Cardiac muscle cell (in vitro differentiated cells and primary cell): ENCODE measurements at regions not wholly inside any gene's neighbourhood (a gene's known extent, or its start where the extent isn't known, plus 50 kb on each side); places are given as distances from the start of the nearest gene placed in this dataset.

Experiments
- DNase-seq, 2 donors: peaks; one replicate each; pipeline versions ENCODE4 v3.0.0 to v3.0.0-alpha.2; 2010 to 2017; ENCODE audit warnings: low read depth in 1 of 2, low spot score in 1 of 2
- H3K27ac ChIP-seq: fragments of 200-600 bp; sonication (generic); 2 replicates; pipeline ENCODE4 v1.5.1; 2016
- H3K27me3 ChIP-seq: fragments of 200-600 bp; sonication (generic); 2 replicates; pipeline ENCODE4 v1.6.0; 2016; ENCODE audit warnings: control low read depth
- H3K36me3 ChIP-seq: fragments of 200-600 bp; sonication (generic); 2 replicates; pipeline ENCODE4 v1.5.1; 2016; ENCODE audit warnings: control low read depth
- H3K4me1 ChIP-seq: fragments of 200-600 bp; sonication (generic); 2 replicates; pipeline ENCODE4 v1.8.1; 2017; ENCODE audit warnings: low read depth, mild to moderate bottlenecking, mixed run types
- H3K4me3 ChIP-seq: fragments of 200-600 bp; sonication (generic); 2 replicates; pipeline ENCODE4 v1.5.1; 2016; ENCODE audit warnings: mild to moderate bottlenecking
- H3K9me3 ChIP-seq: fragments of 200-600 bp; sonication (generic); 2 replicates; pipeline ENCODE4 v1.5.1; 2017; ENCODE audit warnings: low read depth, mild to moderate bottlenecking, control low read depth
- TF ChIP-seq, protein P1 (sequence below): IDR thresholded peaks from 2 replicates; pipeline ENCODE4 v1.5.1; 2012; ENCODE audit warnings: low read depth, mild to moderate bottlenecking, low read length

DNA sequence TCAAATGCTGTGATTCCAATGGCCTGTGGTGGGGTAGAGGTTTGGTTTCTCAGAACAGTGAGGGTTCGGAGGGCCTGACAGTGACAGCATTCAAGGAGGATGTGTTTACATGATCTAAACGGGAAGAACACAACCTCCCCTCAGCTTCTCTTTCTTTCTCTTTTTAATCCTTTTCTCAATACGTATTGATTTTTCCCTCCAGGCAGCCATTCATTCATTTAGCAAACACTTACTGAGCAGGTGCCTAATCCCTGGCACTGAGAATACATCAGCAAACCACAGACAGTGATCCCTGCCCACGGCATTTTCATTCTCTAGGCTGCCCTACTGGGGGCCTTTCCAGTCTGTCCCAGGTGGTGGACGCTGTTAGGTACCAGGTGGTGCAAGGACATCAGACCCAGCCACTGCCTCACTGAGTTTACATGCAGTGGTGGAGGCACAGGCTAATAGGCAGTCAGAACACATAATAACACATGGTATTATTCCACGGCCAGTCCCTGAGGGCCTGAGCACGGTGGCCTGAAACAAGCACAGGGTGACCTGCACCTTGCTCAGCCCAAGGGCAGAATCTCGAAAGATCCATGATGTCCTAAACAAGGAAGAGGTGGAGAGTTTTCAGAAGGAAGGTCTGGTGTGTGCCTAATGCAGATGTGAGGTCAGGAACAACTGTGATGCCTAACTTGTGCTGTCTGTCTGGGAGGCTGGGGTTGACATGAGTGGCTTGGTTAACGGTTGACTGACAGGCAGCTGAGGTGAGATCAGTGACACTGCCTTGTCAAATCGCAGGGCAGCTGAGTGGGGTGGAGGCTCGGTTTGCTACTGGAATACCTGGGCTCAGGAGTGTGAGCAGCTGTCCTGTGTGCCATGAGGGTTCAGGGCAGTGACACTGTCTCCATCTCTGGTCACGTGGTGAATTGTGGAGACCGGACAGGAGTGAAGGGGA is 785.5 kb upstream of the HS6ST1 start:
- Histone ChIP-seq H3K27me3 (no peaks in the 10 kb centered on the region), H3K9me3 (no peaks in the 10 kb centered on the region), H3K4me3 (no peak overlapping the region), H3K27ac (no peak overlapping the region), H3K4me1 (no peaks in the 10 kb centered on the region), H3K36me3 (no peaks in the 10 kb centered on the region)
- TF ChIP-seq, protein P1, sequence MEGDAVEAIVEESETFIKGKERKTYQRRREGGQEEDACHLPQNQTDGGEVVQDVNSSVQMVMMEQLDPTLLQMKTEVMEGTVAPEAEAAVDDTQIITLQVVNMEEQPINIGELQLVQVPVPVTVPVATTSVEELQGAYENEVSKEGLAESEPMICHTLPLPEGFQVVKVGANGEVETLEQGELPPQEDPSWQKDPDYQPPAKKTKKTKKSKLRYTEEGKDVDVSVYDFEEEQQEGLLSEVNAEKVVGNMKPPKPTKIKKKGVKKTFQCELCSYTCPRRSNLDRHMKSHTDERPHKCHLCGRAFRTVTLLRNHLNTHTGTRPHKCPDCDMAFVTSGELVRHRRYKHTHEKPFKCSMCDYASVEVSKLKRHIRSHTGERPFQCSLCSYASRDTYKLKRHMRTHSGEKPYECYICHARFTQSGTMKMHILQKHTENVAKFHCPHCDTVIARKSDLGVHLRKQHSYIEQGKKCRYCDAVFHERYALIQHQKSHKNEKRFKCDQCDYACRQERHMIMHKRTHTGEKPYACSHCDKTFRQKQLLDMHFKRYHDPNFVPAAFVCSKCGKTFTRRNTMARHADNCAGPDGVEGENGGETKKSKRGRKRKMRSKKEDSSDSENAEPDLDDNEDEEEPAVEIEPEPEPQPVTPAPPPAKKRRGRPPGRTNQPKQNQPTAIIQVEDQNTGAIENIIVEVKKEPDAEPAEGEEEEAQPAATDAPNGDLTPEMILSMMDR = no peak
- DNase-seq = no peak

DNA sequence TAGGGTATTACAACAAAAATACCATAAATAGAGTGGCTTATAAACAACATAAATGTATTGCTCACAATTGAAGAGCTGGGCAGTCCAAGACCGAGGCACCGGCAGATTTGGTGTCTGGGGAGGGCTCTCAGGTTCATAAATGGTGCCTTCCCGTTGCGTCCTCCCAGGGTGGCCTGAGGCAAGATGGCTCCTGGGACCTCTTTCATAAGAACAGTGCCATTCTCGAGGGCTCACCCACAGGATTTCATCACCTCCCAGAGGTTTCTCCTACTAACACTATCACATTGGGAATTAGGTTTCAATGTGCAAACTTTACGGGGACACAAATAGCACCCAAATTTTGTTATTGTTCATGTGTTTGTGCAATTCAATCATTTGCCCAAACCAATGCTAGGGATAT is 793.5 kb upstream of the HS6ST1 start:
- TF ChIP-seq, protein P1 = no peak
- Histone ChIP-seq H3K9me3 (no peaks in the 10 kb centered on the region), H3K27ac (no peak overlapping the region), H3K27me3 (no peaks in the 10 kb centered on the region), H3K4me3 (no peak overlapping the region), H3K36me3 (no peaks in the 10 kb centered on the region), H3K4me1 (peaks cover under 1% of the 10 kb centered on the region)
- no peak for DNase-seq

DNA sequence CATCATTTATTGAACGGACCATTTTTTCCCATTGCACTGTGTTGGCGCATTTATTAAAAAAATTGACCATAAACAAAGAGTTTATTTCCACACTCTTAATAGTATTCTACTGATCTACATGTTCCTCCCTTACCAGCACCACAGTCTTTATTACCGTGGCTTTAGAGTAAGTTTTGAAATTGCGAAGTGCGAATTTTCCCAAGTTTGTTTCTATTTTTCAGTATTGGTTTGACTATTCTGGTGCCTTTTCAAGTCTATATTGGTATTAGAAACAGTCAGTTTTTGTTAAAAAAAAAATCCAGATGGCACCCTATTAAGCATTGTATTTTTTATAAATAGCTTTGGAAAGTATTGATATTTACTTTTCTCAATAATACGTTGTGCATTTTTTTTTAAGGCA is 795.1 kb upstream of the HS6ST1 start:
- TF ChIP-seq, protein P1 = no peak
- no peaks in the 10 kb centered on the region for H3K36me3 ChIP-seq
- H3K9me3 ChIP-seq = no peaks in the 10 kb centered on the region
- H3K4me3 ChIP-seq = no peak overlapping the region
- H3K27ac ChIP-seq = no peak overlapping the region
- no peak for DNase-seq
- H3K4me1 ChIP-seq = peaks cover 9% of the 10 kb centered on the region
- no peaks in the 10 kb centered on the region for H3K27me3 ChIP-seq

DNA sequence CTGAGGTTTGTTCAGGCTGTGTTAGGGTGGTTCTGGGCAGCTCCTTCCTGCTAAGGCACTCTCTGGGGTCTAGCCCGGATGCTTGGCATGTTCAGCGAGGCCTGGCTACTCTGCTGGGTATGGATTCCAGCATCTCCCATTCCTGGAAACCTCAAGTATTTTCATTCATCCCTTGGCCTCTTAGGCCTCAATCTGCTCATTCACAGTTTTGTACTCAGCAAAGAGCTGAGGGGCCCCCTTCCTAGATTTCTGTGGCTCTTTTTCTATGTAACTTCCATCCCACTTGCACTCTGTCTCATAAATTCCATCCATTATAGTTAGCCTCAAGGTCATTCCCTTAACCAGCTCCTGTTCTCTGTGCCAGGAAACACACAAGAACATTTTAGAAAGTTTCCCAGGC is 798.8 kb upstream of the HS6ST1 start:
- TF ChIP-seq, protein P1 = no peak
- no peaks in the 10 kb centered on the region for H3K27me3 ChIP-seq
- no peaks in the 10 kb centered on the region for H3K9me3 ChIP-seq
- peaks cover 9% of the 10 kb centered on the region for H3K4me1 ChIP-seq
- H3K36me3 ChIP-seq = no peaks in the 10 kb centered on the region
- peak; percentile 9 to 67 for DNase-seq
- no peak overlapping the region for H3K4me3 ChIP-seq
- H3K27ac ChIP-seq = peak overlapping the region; percentile 47

DNA sequence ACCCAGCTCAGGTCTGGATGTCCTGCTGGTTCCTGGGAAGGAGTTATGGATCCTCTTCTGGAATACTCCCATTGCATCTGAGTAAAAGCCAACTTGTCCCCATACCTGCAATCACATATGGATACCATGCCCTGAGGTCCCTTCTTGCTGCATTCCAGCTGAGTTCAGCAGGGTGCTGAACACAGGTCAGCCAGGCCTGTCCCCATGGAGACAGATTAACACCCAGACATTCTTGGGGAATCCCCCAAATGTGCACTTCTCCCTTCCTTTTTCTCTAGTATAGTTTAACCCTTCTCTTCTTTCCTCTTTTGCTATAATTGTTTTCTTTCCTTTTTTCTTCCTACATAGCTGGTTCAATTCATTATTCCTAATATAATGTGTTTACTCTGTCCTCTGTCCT is 799.6 kb upstream of the HS6ST1 start:
- Histone ChIP-seq H3K9me3 (no peaks in the 10 kb centered on the region), H3K4me1 (peaks cover 9% of the 10 kb centered on the region), H3K27me3 (no peaks in the 10 kb centered on the region), H3K36me3 (no peaks in the 10 kb centered on the region), H3K27ac (no peak overlapping the region), H3K4me3 (no peak overlapping the region)
- no peak for DNase-seq
- TF ChIP-seq, protein P1 = no peak
